ENCODE measurements at regions not wholly inside any gene's neighbourhood (a gene's known extent, or its start where the extent isn't known, plus 50 kb on each side); places are given as distances from the start of the nearest gene placed in this dataset.
"Not testable (repeated sequence)": the region's sequence is repeated elsewhere in the genome, so short reads cannot be mapped to it uniquely, and the experiment has no call there.

DNA sequence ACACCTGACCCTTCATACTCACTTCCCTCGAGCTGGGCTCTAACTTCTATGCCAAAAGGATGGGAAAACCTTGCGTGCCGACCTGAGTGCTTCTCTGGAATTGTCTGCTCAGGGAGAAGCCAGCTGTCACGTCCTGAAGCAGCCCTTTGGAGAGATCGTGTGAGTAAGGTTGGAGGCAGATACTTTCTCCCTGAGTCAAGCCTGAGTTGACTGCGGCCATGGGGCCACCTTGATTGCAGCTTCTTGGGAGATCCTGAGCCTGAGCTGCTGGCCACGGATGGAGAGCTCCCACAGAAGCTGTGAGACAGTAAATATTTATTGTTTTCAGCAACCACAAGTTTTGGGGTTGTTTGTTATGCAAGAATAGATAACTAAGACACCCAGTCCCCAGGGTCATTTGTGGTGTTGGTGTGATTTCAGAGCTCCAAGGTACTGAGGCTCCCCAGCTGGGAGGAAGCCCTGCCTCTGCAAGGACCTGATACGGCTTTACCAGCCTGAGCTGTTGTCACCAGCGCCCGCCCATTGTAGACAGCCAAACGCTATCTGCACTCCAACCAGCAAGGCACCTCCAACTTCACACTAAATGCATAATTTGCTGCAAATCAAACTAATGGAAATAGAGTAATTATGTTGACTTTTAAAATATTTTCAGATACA, 531.6 kb downstream of the PTPRU start:
- DNase-seq: no peak

- DNase-seq: no peak
Observed at GRCh38 chr1:29767088-29767685, 530.9 kb downstream of the PTPRU start.

- DNase-seq: no peak
Observed at GRCh38 chr1:29762635-29763034, 526.3 kb downstream of the PTPRU start.

- no peak for DNase-seq
Observed at GRCh38 chr1:29761159-29761928, 525.0 kb downstream of the PTPRU start.

DNA sequence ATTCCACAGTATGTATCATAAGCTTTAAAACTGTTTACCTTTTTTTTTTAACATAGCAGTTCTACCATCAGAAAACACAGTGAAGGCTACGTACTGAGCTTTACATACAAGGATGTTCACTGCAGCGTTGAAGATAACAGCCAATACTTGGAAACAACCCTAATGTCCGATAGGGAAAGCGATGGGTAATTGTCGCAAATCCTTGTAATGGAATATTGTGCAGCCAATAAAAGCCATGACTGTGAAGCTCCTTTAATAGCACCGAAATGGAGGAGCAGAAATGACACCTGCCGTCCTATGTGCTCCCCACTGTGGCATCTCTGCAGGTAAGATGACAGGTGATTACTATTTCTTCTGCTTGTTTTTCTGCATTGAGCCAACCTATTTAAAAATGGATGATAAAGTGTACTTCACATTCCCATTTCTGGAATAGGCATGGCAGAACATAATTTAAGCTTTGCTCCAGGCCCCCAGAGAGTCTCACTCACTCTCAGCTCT, 523.8 kb downstream of the PTPRU start:
- DNase-seq: no peak

- DNase-seq: no peak
Observed at GRCh38 chr1:29758781-29759499, 522.6 kb downstream of the PTPRU start.

- no peak for DNase-seq
Observed at GRCh38 chr1:29757866-29758780, 521.8 kb downstream of the PTPRU start.

DNA sequence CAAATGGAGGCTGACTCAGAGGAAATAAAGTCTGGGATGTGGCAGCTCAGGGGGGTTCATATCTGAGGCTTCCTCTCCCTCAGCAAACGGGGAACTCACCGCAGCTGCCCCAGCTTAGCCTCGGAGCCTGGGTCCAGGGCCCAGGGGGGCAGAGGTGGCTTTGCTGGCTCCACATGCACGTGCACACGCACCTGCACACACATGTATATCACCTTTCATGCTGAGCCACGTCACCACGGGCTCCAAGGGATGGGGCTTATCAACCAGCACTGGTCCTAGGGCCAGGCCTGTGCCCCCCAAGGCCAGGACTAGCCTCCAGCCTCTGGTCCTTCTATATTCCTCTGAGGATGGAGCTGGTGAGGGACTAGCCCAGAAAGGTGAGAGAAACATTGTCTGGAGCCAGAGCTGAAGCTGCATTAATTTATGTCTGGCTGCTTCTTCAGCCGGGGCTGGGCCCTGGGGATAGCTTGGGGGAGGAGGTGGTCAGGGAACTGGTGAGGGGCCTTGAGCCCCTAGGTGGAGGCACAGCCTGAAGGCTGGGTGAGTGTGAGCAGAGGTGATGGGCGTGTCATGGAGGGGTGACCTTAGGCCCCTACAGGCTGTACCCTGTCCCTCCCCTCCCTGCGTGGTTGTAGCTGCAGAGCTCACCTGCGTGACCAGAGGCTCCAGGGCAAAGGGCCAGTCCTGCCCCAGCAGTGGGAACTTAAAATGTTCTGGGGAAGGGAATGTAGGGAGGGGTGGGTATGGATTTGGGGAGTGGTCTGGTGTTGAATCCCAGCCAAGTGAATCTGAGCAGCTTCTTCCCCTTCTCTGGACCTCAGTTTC, 520.8 kb downstream of the PTPRU start:
- no peak for DNase-seq

DNA sequence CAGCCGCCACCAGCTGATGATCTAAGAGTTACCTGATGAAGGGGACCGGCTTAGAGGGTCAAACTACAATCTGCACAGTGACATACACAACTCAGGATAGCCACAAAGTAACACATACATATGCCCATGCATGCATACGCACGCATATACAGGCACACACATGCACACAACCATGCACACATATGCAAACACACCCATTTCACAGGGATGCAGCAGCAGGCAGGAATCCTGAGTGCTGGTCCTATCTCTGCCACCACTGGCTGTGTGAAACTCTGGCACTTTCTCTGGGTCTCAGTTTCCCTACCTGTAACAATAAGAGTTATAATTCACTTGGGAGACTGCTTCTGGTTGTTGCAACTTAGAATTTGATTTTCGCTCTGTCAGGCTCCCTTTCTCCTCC, 520.2 kb downstream of the PTPRU start:
- DNase-seq: no peak

DNA sequence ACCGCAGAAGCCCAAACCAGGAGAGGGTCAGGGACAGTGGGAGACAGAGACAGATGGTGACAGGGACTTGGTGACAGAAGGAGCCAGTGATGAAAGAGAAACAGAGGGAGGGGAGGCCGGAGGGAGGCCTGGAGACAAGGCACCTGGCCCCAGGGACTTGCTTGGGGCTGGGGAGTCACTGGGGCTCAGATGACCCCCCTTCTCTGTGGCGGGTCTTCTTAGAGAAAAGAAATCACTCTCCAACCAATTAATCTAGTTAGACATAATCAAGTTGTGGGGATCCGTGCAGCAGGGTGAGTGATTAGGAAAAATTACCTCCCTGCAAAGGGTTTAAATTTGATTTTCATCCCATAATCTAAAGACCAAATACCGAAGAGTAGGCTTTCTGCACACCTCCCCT, 519.8 kb downstream of the PTPRU start:
- DNase-seq: no peak

GRCh38 chr1:29755412-29756015, 519.2 kb downstream of the PTPRU start:
- DNase-seq: not testable (repeated sequence)

DNA sequence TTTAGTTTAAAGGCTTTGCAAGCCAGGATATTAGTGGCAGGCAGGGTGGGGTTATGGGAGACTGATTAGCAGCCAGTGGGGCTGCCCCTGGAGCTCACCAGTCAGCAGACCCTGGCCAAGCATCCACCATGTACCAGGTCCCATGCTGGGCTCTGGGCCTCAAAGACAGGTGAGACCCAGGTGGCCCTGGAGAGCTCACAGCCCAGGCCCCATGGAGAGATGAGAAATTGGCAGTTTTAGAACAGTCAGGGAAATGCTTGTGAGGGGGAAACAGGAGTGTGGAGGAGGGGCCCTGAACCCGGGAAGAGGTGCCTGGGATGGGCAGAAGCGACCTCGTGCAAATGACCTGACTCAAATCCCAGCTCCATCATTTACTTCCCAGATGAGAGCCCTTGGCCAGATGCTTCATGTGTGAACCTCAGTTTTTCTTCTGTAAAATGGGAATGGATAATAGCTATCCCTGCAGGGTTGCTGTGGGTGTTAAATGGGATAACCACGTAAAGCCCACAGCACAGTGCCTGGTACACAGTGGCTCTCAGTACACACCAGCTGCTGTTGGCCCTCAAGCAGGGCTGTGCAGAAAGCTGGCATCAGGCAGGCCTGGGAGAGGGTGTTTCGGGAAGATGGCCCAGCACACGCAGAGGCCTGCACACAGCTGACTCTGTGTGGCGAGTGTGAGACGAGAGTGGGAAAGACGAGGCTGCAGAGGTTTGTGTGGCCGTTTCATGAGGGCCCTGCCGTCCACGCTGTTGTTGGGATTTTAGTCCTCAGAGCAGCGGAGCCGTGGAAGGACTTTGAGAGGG, 518.5 kb downstream of the PTPRU start:
- no peak for DNase-seq

GRCh38 chr1:29753771-29754572, 517.6 kb downstream of the PTPRU start:
- DNase-seq: no peak

- no peak for DNase-seq
Observed at GRCh38 chr1:29753244-29753643, 516.9 kb downstream of the PTPRU start.

DNA sequence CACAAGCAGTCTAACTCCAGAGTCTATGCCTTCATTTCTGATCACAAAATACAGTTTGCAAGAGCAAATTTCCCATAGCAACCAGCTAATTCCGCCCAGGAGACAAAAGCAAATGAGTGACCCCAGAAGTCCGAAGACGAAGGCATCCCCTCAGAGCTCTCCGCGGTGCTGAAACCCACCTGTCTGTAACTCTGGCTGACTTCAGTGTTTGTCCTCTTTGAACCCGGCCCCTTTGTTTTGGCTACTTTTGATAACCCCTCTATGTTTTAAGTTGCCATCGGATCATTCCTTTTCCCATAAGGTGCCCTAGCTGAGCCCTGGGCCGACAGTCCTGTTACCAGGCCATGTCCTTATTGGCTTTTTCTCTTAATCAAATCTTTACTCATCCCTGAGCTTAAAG, 515.8 kb downstream of the PTPRU start:
- no peak for DNase-seq

GRCh38 chr1:29749024-29749945, 513.0 kb downstream of the PTPRU start:
- no peak for DNase-seq

- DNase-seq: no peak
Observed at GRCh38 chr1:29747196-29747595, 510.9 kb downstream of the PTPRU start.

GRCh38 chr1:29746076-29746665, 509.8 kb downstream of the PTPRU start:
- DNase-seq: no peak

All from NCI-H446 treated with DMSO at 0.1 percent for 48 hours (cell line).